Esophagus muscularis mucosa (tissue), 3 donors: ENCODE measurements at regions not wholly inside any gene's neighbourhood (a gene's known extent, or its start where the extent isn't known, plus 50 kb on each side); places are given as distances from the start of the nearest gene placed in this dataset.

Experiments
- POLR2A ChIP-seq: fragments of 450-650 bp; IDR thresholded peaks from one replicate; pipeline ENCODE4 v1.6.1; 2017; ENCODE audit warnings: antibody characterized with exemption, moderate library complexity, mild to moderate bottlenecking, low read depth
- POLR2AphosphoS5 ChIP-seq, 2 donors: sonication (generic); formaldehyde crosslinking; IDR thresholded peaks; one replicate each; pipeline ENCODE4 v1.6.1; 2017; ENCODE audit warnings: antibody characterized with exemption in 2 of 2
- TF ChIP-seq, protein P1 (sequence below), 3 experiments: fragments of 200-600 bp in 2 of 3; fragments of 450-650 bp in 1 of 3; sonication (generic) in 2 of 3; IDR thresholded peaks; one replicate each; pipeline ENCODE4 v1.5.1; 2017 to 2019; ENCODE audit warnings: antibody characterized with exemption in 3 of 3, mild to moderate bottlenecking in 2 of 3, moderate library complexity in 1 of 3

DNA sequence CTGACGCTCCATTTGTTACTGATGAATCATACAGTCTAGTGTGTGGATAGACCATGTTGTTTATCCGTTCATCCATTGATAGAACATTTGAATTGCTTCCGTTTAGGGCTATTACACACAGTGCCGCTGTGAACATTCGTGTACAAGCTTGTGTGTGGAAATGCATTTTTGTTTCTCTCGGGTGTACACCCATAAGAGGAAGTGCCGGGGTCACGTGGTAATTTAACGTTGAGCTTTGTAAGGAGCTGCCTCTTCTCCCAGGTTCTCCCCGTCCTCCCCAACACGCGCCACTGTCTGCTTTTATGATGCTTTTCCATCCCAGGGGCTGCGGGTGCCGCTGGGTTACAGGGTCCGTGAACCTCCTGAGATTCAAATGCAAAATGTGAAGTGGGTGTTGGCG lies 142.3 kb downstream of the IGLL1 start:
- TF ChIP-seq, protein P1, sequence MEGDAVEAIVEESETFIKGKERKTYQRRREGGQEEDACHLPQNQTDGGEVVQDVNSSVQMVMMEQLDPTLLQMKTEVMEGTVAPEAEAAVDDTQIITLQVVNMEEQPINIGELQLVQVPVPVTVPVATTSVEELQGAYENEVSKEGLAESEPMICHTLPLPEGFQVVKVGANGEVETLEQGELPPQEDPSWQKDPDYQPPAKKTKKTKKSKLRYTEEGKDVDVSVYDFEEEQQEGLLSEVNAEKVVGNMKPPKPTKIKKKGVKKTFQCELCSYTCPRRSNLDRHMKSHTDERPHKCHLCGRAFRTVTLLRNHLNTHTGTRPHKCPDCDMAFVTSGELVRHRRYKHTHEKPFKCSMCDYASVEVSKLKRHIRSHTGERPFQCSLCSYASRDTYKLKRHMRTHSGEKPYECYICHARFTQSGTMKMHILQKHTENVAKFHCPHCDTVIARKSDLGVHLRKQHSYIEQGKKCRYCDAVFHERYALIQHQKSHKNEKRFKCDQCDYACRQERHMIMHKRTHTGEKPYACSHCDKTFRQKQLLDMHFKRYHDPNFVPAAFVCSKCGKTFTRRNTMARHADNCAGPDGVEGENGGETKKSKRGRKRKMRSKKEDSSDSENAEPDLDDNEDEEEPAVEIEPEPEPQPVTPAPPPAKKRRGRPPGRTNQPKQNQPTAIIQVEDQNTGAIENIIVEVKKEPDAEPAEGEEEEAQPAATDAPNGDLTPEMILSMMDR (IDR thresholded peaks at IDR 0.05) = no peak
- TF ChIP-seq POLR2AphosphoS5 (IDR thresholded peaks at IDR 0.05) (no peak), POLR2A (no peak)
